NCI-H446 treated with DMSO at 0.1 percent for 48 hours (cell line): ENCODE measurements at regions not wholly inside any gene's neighbourhood (a gene's known extent, or its start where the extent isn't known, plus 50 kb on each side); places are given as distances from the start of the nearest gene placed in this dataset.
"Not testable (repeated sequence)": the region's sequence is repeated elsewhere in the genome, so short reads cannot be mapped to it uniquely, and the experiment has no call there.

Source experiments
- DNase-seq: peaks from one replicate; lab custom pipeline; 2025; lab: John Stamatoyannopoulos, UW

DNA sequence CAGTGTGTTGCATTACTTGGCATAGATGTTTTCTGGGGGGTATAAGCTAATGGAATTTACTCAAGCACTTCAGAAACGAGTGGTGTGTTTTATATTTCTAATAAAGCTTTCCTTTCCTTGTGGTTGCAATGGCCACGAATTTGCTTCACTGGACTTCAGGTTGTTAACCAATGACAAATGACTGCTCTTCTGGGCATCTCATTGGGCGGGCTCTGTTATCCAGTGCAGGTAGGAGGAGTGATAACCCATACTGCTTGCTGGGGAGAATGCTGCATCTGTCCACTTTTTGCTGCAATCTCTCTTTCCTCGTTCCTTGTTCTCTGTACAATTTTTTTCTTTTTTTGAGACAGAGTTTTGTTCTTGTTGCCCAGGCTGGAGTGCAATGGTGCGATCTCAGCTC, 80.0 kb upstream of the RPH3A start:
- no peak for DNase-seq

DNA sequence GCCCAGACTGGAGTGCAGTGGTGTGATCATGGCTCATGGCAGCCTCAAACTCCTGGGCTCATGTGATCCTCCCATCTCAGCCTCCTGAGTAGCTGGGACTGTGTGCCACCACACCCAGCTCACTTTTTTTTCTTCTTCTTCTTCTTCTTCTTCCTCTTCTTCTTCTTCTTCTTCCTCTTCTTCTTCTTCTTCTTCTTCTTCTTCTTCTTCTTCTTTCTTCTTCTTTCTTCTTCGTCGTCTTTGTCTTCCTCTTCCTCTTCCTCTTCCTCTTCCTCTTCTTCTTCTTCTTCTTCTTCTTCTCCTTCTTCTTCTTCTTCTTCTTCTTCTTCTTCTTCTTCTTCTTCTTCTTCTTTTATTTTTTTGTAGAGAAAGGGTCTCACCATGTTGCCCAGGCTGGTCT, 78.8 kb upstream of the RPH3A start:
- DNase-seq: not testable (repeated sequence)

GRCh38 chr12:112713471-112713870, 78.1 kb upstream of the RPH3A start:
- DNase-seq: peak; percentile 55

- DNase-seq: no peak
Measured at GRCh38 chr12:112714166-112714710, 77.3 kb upstream of the RPH3A start.

DNA sequence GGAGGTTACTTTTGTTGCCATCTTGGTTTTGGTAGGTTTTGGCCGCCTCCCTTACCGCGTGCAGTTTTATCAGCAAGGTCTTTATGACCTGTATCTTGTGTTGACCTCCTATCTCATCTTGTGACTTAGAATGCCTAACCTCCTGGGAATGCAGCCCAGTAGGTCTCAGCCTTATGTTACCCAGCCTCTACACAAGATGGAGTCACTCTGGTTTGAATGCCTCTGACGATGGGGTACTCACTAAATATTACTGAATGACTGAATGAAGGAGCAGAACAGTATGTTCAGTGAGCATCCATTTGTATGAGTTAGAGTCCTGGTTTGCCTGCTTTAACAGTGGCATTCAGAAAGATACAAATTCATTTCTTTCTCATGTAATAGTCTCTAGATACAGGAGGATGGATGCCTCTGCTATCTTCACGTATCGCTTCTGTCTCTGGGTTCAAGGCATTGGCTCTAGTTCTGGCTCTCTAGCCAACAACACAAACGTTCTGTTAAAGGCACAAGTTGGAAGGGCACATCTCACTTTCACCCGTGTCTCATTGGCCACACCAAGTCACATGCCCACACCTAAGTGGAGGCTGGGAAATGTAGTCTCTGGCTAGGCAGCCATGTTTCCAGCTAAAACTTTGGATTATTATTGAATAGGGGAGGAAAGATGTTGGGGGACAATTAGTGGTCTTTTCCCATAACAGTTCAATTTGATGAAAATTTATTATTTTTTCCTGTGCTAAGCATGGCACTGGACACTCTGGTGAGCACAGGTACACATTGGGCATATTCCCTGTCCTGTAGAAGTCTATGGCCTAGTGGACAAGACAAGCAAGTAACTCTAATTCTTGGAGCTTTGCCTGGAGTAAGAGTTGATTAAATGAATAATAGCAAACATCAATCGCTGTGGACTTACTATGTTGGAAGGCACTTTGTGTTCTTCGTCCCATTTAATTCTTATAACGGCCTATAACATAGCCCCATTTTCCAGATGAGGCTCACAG, 75.2 kb upstream of the RPH3A start:
- peak; percentile 5 for DNase-seq

DNA sequence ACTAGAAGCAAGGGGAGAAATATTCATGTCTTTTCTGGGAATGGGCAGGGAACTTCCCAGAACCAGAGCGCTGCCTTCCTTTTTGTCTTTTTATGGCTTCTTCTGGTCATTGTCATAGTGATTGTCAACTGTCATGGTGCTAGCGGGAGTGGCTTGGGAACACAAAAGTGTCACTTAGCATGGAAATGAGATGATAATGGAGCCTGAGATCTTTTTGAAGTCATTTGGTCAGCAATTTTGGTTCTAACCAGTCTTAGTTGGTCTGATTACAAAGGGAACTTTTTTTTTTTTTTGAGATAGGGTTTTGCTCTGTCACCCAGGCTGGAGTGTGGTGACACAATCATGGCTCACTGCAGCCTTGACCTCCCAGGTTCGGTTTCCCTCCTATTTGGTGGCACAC, 62.7 kb upstream of the RPH3A start:
- no peak for DNase-seq

GRCh38 chr12:112734859-112735695, 56.5 kb upstream of the RPH3A start:
- no peak for DNase-seq

DNA sequence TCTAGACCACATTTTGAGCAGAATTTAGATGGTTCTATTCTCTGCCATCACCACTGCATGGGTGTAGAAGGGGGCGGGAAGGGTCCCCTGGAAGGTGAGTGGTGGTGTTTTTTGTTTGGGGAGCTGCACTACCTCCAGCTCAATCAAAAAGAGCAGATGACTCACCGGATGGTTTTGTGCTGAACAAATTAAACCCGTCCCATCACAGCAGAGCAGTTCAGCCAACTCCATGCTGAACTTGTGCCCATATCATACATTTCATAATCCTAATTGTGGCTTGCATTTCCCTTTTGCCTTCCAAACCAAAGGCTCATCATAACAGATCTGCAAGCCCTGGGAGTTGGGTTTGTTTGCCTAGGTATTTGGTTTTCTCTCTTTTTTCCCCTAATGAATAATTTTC, 53.0 kb upstream of the RPH3A start:
- peak; percentile 56 for DNase-seq

DNA sequence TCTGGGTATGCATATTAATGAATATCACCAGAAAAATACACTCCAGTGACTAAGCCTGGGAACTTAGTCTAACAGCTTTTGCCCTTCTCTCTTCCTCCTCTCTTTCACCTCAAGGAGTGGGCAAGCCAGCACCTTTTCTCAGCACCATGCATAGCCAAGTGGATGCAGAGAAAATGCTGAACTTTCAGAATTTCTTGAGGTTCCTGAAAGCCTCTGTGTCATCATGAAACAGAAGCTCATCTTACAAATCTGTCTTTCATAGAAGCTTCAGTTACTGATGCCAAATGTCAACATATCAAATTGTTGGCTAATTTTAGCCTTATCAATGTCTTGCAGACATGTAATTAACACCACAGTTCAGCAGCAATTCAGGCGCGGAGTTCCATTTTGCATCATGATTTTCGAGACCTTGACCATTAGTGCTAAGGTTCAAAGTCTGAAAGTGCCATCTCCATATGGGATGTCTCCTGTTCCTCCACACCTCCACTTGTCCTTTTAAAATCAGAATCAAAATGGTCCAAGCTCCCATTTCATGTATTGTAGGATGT, 51.1 kb upstream of the RPH3A start:
- no peak for DNase-seq

- no peak for DNase-seq
Measured at GRCh38 chr12:112741106-112741505, 50.4 kb upstream of the RPH3A start.
